Tibial artery (tissue), 4 donors: ENCODE measurements at regions not wholly inside any gene's neighbourhood (a gene's known extent, or its start where the extent isn't known, plus 50 kb on each side); places are given as distances from the start of the nearest gene placed in this dataset.

Experiments
- DNase-seq, 2 donors: peaks; one replicate each; pipeline ENCODE4 v3.0.0-alpha.2; 2019
- H3K27ac ChIP-seq, 2 donors: fragments of 200-600 bp; sonication (generic) in 1 of 2; 1 replicate in 1 of 2; 2 replicates in 1 of 2; pipeline ENCODE4 v1.5.1; 2018 to 2019; ENCODE audit warnings: mild to moderate bottlenecking in 1 of 2
- H3K27me3 ChIP-seq, 2 donors: fragments of 200-600 bp; sonication (generic) in 1 of 2; one replicate each; pipeline versions ENCODE4 v1.5.1 to v1.6.0; 2016 to 2019
- H3K36me3 ChIP-seq, 3 donors: fragments of 200-600 bp; sonication (generic) in 2 of 3; one replicate each; pipeline ENCODE4 v1.5.1; 2016 to 2019; ENCODE audit warnings: mild to moderate bottlenecking in 2 of 3
- H3K4me1 ChIP-seq, 4 donors: fragments of 200-600 bp; sonication (generic) in 2 of 4; 1 replicate in 3 of 4; 2 replicates in 1 of 4; pipeline ENCODE4 v1.5.1; 2016 to 2019
- H3K4me3 ChIP-seq, 2 donors: fragments of 200-600 bp; sonication (generic) in 1 of 2; 1 replicate in 1 of 2; 2 replicates in 1 of 2; pipeline ENCODE4 v1.5.1; 2018 to 2019; ENCODE audit warnings: mild to moderate bottlenecking in 2 of 2
- H3K9me3 ChIP-seq, 3 donors: fragments of 200-600 bp; sonication (generic) in 1 of 3; one replicate each; pipeline ENCODE4 v1.5.1; 2016 to 2019
- CTCF ChIP-seq, 2 experiments: fragments of 200-600 bp in 1 of 2; fragments of 450-650 bp in 1 of 2; IDR thresholded peaks; one replicate each; pipeline ENCODE4 v1.5.1; 2017 to 2019; ENCODE audit warnings: antibody characterized with exemption in 2 of 2, mild to moderate bottlenecking in 1 of 2, moderate library complexity in 1 of 2
- intact Hi-C: fragments of 100-400 bp; cut with DNase I; formaldehyde crosslinking; loops from one replicate; pipeline ENCODE4 v1.15.0; 2023; ENCODE audit warnings: low total_unique reads

- no peak for DNase-seq
- intact Hi-C loops: no loop called here
- H3K4me1 ChIP-seq: no peaks in the 10 kb centered on the region
- H3K36me3 ChIP-seq: no peaks in the 10 kb centered on the region
- H3K27ac ChIP-seq: no peak overlapping the region
- TF ChIP-seq CTCF (IDR thresholded peaks at IDR 0.05): no peak
- no peaks in the 10 kb centered on the region for H3K9me3 ChIP-seq
- H3K27me3 ChIP-seq: no peaks in the 10 kb centered on the region
- no peak overlapping the region for H3K4me3 ChIP-seq
Observed at GRCh38 chr3:95710684-95711083, 1103.7 kb upstream of the EPHA6 start.

- no peaks in the 10 kb centered on the region for H3K4me1 ChIP-seq
- H3K4me3 ChIP-seq: no peak overlapping the region
- no peak overlapping the region for H3K27ac ChIP-seq
- no peaks in the 10 kb centered on the region for H3K27me3 ChIP-seq
- H3K9me3 ChIP-seq: no peaks in the 10 kb centered on the region
- H3K36me3 ChIP-seq: no peaks in the 10 kb centered on the region
- intact Hi-C loops: no loop called here
- DNase-seq: no peak
- no peak for TF ChIP-seq CTCF (IDR thresholded peaks at IDR 0.05)
Observed at GRCh38 chr3:95711789-95712188, 1102.6 kb upstream of the EPHA6 start.

- DNase-seq: no peak
- Histone ChIP-seq H3K27me3 (no peaks in the 10 kb centered on the region), H3K27ac (no peak overlapping the region), H3K4me3 (no peak overlapping the region), H3K4me1 (no peaks in the 10 kb centered on the region), H3K36me3 (no peaks in the 10 kb centered on the region), H3K9me3 (no peaks in the 10 kb centered on the region)
- no peak for TF ChIP-seq CTCF (IDR thresholded peaks at IDR 0.05)
- intact Hi-C loops: no loop called here
Observed at GRCh38 chr3:95715128-95715527, 1099.3 kb upstream of the EPHA6 start.

GRCh38 chr3:95717048-95717447 lies 1097.3 kb upstream of the EPHA6 start:
- TF ChIP-seq CTCF (IDR thresholded peaks at IDR 0.05): no peak
- intact Hi-C loops: no loop called here
- Histone ChIP-seq H3K27me3 (no peaks in the 10 kb centered on the region), H3K9me3 (no peaks in the 10 kb centered on the region), H3K4me1 (no peaks in the 10 kb centered on the region), H3K27ac (no peak overlapping the region), H3K4me3 (no peak overlapping the region), H3K36me3 (no peaks in the 10 kb centered on the region)
- DNase-seq: no peak

- no peaks in the 10 kb centered on the region for H3K36me3 ChIP-seq
- no peak for TF ChIP-seq CTCF (IDR thresholded peaks at IDR 0.05)
- intact Hi-C loops: no loop called here
Observed at GRCh38 chr3:95718168-95718567, 1096.2 kb upstream of the EPHA6 start.

GRCh38 chr3:95719481-95719880 lies 1094.9 kb upstream of the EPHA6 start:
- no peak for TF ChIP-seq CTCF (IDR thresholded peaks at IDR 0.05)
- Histone ChIP-seq H3K27me3 (no peaks in the 10 kb centered on the region), H3K36me3 (no peaks in the 10 kb centered on the region), H3K4me1 (no peaks in the 10 kb centered on the region), H3K9me3 (no peaks in the 10 kb centered on the region), H3K4me3 (no peak overlapping the region), H3K27ac (no peak overlapping the region)
- intact Hi-C loops: no loop called here
- DNase-seq: no peak

More at GRCh38 chr3:95718168-95718567, 1096.2 kb upstream of the EPHA6 start:
- Histone ChIP-seq H3K4me1 (no peaks in the 10 kb centered on the region), H3K27ac (no peak overlapping the region), H3K27me3 (no peaks in the 10 kb centered on the region), H3K4me3 (no peak overlapping the region), H3K9me3 (no peaks in the 10 kb centered on the region)
- DNase-seq: no peak
